ENCODE measurements at regions not wholly inside any gene's neighbourhood (a gene's known extent, or its start where the extent isn't known, plus 50 kb on each side); places are given as distances from the start of the nearest gene placed in this dataset.

DNA sequence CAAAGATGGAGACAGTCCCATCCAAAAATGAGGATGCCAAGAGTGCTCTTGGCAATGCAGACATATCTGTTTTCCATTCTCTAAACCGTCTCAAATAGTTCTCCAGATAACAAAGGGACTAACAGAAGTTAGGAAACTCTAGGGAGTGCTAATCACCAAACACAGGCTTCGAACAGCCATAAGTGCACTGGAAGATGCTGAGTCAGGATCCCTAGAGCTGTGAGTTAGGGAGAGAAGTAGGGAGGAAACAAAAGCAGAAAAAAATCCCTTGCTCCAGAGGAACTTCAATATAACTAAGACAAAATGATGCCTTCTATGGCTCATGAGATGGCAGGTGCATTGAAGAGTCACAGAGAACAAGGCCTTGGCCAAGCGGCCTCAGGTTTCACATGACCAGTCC is 251.0 kb upstream of the PPARGC1A start:
- TF ChIP-seq POLR2A (IDR thresholded peaks at IDR 0.05; ENCODE audit: low read length) (no peak), GATA1 (IDR thresholded peaks at IDR 0.05; ENCODE audit: low read depth, low read length) (no peak)
